HG02798 (cell line): ENCODE measurements at regions not wholly inside any gene's neighbourhood (a gene's known extent, or its start where the extent isn't known, plus 50 kb on each side); places are given as distances from the start of the nearest gene placed in this dataset.

ENCODE experiments used
- ATAC-seq: cut with Tn5 transposase; IDR thresholded peaks from one replicate; pipeline ENCODE4 v1.9.1; 2021; ENCODE audit warnings: mild to moderate bottlenecking; ENCODE audit not compliant: unreplicated experiment, poor library complexity

DNA sequence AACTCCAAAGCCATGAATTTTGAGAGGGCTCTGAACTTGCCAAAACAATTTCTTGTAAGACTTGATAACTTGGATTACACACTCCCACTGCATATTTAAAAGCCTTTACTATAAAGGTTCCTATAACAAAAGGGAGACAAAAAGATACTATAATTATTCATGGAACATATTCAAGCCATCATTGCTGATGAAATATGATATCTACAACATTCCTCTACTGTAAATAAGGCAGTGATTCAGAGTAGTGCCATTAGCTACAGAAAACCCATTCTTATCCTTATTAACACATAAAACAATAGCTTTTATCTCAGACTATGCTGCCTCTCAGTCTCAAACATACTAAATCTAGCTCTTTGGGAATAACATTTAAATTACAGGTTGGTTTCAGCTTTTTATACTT lies 675.5 kb upstream of the CXADR start:
- ATAC-seq: no peak

DNA sequence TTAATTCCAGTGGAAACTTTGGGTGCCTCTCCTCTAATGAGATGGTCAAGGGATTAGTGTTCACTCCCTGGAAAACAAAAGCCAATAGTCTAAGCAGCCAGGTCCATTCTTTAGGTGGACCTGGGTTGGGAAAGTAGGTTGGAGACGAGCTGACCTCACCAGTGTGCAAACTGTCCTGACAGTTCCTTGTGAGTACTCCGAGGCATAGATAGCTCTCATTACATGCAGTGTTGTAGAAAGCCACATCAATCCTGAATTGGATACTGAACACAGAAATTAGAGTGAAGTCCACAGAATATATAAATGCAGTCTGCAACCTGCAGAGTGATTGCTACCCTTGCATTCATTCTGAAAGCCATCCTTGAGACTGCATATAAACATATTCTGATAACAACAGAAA lies 675.1 kb upstream of the CXADR start:
- no peak for ATAC-seq

DNA sequence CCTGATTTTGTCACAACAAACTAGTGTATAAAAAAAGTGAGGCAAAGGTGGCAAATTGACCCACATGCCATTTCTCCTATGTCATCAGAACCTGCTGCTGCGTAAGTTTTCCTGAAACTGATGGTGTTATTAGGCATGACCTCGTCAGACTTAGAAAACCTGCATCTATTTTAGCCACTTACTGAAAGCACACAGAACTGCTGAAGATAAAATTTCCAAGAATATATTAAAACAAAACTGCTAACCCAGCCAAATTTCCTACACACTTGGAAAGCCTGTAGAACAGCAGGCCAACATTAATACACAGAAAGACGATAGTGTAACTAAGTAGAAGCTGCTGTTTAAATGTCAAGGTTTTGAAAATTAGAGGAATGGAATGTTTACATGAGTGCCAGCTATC lies 674.5 kb upstream of the CXADR start:
- ATAC-seq: no peak

GRCh38 chr21:16840538-16840937 lies 672.3 kb upstream of the CXADR start:
- no peak for ATAC-seq

DNA sequence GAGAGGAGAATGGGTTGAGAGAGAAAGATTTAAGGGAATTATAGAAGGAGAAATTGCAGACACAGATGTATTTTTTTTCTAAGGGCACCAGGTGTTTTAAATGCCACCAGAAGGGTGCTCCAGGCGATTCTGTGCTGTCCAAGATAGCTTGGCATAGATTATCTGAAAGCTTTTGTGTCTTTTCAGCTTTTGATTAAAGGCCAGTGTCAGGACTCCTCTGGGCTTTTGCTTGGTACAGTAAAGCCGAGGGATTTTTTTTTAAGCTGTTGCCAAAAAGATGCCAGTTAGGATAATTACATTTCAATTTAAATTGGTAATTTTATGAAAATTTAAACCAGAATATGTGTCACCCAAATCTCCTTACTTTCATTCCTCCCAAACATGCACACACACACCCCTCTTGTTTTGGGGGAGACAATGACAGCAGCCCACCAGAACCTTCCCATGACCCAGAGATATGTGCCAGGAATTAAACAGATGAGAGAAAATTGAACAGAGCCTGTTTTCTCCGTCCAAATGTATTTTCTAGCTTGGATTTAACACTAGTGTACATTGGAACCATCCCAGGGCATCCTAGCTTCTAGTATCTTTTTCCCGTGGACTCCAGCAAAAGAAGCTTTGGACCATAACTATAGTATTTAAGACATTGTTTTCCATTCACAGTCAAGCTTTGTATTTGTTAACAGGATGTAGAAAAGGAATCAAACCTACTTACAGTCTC lies 670.7 kb upstream of the CXADR start:
- no peak for ATAC-seq

GRCh38 chr21:16842696-16843035 lies 670.2 kb upstream of the CXADR start:
- ATAC-seq: no peak

GRCh38 chr21:16847211-16847610 lies 665.6 kb upstream of the CXADR start:
- no peak for ATAC-seq

- ATAC-seq: no peak
Observed at GRCh38 chr21:16851054-16851453, 661.8 kb upstream of the CXADR start.

GRCh38 chr21:16855164-16855667 lies 657.6 kb upstream of the CXADR start:
- ATAC-seq: no peak

DNA sequence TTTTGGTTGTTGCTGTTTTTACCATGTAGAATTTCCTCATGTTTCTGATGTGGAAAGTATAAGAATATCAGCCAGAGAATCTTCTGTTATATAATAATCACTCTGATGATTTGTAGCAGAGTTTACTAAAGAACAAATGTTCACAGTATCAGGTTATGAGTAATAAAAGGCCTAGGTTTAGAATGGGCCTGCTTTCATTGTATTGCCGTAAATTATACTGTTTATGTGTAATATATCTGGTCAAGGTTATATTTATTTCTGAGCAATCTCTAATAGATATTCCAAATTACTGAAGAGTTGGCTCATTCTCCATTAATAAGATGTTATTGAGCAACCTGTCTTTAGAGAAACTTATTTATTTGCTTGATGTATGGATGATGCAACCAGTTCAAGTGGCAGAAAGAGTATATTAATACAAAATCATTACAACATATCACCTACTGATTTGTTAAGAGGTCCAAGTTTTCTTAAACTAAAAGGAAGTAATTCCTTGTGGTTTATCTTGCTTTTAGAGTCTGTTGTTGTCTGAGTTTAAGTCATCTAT lies 649.4 kb upstream of the CXADR start:
- ATAC-seq: no peak

GRCh38 chr21:16863908-16864307 lies 648.9 kb upstream of the CXADR start:
- no peak for ATAC-seq

DNA sequence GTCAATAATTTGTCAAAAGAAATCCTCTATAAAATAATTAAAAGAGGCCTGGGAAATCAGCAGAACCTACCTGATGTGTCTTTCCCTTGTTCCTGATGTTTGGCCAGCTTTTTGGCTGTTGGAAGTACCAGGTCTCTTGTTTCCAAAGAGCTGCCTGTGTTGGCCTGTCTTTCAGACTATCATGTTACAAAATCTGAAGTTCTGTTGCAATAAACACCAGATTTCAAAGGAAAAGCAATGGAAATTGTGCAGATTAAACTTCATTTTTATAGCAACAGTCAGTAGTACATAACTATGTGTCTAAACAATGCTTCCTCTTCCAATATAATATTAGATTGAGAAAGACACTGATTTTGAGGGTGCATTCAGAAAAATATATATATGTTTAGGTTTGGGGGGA lies 647.2 kb upstream of the CXADR start:
- no peak for ATAC-seq

- ATAC-seq: no peak
Observed at GRCh38 chr21:16866851-16867250, 646.0 kb upstream of the CXADR start.

GRCh38 chr21:16870103-16870502 lies 642.7 kb upstream of the CXADR start:
- no peak for ATAC-seq

- no peak for ATAC-seq
Observed at GRCh38 chr21:16872616-16873015, 640.2 kb upstream of the CXADR start.

DNA sequence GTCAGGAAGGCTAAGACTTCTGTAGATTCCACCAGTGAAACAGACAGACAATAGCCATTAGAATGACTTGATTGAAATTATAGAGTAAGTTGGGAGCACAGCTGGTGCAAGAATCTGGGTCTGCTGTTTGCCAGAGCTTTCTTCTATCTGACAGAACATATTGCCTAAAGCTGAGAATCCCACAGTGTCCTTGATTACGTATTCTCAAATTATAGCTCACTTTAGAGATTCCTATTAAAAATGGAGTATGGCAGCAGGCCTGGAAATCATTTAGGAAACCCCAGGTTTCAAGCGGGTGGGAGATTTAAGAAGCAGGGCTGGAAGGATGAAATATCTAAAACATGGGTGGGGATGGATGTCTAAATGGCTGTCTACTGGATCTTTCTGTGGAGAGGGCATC lies 639.7 kb upstream of the CXADR start:
- ATAC-seq: no peak

DNA sequence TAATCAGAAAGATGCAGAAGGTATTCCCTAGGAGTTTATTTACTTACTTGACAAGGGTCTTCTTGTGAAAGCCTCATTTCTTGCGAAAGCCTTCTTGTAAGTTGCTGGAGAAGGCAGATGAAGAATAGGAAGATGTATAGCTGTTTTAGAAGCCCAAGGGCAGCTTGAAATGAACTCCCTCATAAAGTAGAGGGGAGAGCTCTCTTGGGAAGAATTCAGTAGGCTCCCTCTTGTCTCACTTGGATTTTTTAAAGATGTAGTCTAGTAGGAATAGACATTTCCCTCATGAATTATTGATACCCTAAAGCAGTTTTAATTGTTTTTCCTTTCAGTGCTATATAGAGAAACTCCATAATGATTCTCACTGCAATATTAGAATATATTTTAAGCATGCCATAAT lies 639.2 kb upstream of the CXADR start:
- ATAC-seq: no peak

DNA sequence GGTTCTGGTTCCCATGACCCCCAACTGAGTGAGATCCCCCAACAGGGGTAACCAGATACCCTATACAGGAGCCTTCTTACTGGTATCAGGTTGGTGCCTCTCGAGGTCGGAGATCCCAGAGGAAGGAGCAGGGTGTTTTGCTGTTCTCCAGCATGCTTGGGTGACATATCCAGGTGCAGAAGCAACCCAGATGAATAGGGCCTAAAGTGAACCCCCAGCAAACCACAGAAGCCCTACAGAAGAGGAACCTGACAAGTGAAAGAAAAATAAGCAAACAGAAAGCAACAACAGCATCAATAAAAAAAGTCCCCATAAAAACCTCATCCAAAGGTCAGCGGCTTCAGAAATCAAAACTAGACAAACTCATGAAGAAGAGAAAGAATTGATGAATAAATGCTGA lies 633.4 kb upstream of the CXADR start:
- ATAC-seq: no peak

- ATAC-seq: no peak
Observed at GRCh38 chr21:16891821-16892220, 621.0 kb upstream of the CXADR start.

- ATAC-seq: no peak
Observed at GRCh38 chr21:16900685-16901084, 612.2 kb upstream of the CXADR start.

DNA sequence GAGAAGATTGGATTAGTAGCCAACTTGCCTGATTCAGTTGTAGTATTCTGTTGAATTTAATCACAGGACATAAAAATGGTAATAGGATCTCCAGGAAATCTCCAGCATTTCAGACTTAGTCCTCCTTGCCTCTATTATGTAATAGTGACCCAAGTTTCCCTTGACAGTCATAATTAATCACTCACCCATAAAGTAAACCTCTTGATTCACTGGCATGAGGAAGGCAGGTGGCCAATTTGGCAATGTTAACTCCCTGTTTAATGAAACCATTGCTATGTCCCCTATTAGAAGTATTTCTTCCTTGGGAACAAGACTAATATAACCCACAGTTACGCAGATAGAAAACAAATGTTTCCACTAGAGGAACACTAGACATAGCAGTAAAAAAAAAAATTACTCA lies 604.8 kb upstream of the CXADR start:
- no peak for ATAC-seq

DNA sequence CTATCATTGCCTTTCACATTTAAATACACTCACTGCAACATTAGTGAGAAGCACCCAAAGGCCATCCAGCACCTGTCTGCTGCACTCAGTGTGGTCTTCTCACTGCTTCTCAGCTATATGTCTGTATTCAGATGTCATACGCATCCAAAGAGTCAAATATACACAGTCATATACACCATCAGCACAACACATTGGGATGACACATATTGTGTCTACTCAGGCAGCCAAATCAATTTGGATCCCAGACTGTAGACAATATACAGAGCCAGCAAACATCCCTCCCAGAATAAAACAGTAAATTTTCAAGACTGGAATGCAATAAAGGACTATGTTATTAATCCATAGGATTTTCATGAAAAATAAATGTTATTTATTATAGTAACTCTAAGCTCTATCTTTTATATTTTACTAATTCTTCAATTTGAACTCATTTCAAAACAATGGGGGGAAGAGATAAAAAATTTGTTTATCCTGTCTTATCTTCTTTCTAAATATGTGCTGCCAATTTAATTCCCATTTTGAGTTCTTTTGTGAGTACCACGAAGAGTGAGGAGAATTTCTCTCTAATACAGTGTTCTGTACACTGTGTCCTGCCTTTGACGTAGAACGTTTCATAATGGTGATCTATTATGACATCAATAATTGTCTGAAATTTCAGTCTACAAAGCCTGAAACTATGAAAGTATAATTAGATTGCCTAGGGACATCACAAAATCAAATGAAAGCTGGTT lies 602.2 kb upstream of the CXADR start:
- no peak for ATAC-seq
